Lower leg skin (tissue), 3 donors: ENCODE measurements at regions not wholly inside any gene's neighbourhood (a gene's known extent, or its start where the extent isn't known, plus 50 kb on each side); places are given as distances from the start of the nearest gene placed in this dataset.

ENCODE experiments used
- POLR2A ChIP-seq, 2 donors: fragments of 450-650 bp; IDR thresholded peaks; one replicate each; pipeline ENCODE4 v1.6.1; 2016 to 2017; ENCODE audit warnings: antibody characterized with exemption in 2 of 2, mild to moderate bottlenecking in 1 of 2, moderate library complexity in 1 of 2
- TF ChIP-seq, protein P1 (sequence below), 3 donors: fragments of 450-650 bp; IDR thresholded peaks; one replicate each; pipeline ENCODE4 v1.5.1; 2016; ENCODE audit warnings: antibody characterized with exemption in 3 of 3, mild to moderate bottlenecking in 3 of 3, moderate library complexity in 2 of 3

- no peak for TF ChIP-seq POLR2A (IDR thresholded peaks at IDR 0.05)
- TF ChIP-seq, protein P1, sequence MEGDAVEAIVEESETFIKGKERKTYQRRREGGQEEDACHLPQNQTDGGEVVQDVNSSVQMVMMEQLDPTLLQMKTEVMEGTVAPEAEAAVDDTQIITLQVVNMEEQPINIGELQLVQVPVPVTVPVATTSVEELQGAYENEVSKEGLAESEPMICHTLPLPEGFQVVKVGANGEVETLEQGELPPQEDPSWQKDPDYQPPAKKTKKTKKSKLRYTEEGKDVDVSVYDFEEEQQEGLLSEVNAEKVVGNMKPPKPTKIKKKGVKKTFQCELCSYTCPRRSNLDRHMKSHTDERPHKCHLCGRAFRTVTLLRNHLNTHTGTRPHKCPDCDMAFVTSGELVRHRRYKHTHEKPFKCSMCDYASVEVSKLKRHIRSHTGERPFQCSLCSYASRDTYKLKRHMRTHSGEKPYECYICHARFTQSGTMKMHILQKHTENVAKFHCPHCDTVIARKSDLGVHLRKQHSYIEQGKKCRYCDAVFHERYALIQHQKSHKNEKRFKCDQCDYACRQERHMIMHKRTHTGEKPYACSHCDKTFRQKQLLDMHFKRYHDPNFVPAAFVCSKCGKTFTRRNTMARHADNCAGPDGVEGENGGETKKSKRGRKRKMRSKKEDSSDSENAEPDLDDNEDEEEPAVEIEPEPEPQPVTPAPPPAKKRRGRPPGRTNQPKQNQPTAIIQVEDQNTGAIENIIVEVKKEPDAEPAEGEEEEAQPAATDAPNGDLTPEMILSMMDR (IDR thresholded peaks at IDR 0.05), result no peak
Observed at GRCh38 chr3:28057539-28057938, 183.9 kb upstream of the CMC1 start.
